ENCODE measurements at regions not wholly inside any gene's neighbourhood (a gene's known extent, or its start where the extent isn't known, plus 50 kb on each side); places are given as distances from the start of the nearest gene placed in this dataset.

DNA sequence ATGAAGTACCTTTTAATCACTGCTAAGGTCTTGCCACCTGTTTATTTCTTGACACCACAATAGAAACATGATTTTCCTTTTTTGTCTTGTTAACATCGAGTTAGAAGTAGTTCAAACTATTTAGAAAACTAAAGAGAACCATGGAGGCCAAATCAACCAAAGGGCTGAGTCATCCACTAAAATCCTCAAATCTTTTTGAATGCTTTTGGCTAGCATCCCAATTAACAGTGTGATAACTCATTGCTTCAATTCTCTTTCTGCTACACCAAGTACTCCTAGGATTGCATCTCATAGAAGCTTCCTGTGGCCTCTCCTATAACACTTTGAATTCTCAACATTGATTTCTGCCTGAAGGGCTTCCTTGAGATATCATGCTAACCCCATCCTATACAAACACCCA, 159.9 kb upstream of the MMADHC start:
- Histone ChIP-seq H3K4me3 (no peak overlapping the region), H3K27me3 (ENCODE audit: control insufficient read depth in 2 of 2, insufficient read depth in 2 of 2, low read length in 2 of 2) (no peaks in the 10 kb centered on the region), H3K79me2 (ENCODE audit: control insufficient read depth, insufficient read depth, low read length) (no peaks in the 10 kb centered on the region), H3K9me3 (replicated peaks; ENCODE audit: control insufficient read depth, insufficient read depth, low read depth, low read length) (no peaks in the 10 kb centered on the region), H3K9ac (ENCODE audit: insufficient read depth in 1 of 2, low read depth in 2 of 2, low read length in 2 of 2) (no peak overlapping the region), H3K4me2 (ENCODE audit: insufficient read depth, low read length) (no peak overlapping the region), H2AFZ (ENCODE audit: low read depth, low read length) (no peak overlapping the region), H3K36me3 (ENCODE audit: control insufficient read depth, insufficient read depth, low read length) (no peaks in the 10 kb centered on the region), H4K20me1 (replicated peaks; ENCODE audit: control insufficient read depth, insufficient read depth, low read length) (no peaks in the 10 kb centered on the region), H3K4me1 (replicated peaks in 1 of 2; ENCODE audit: control insufficient read depth in 2 of 2, insufficient read depth in 2 of 2, low read length in 2 of 2) (no peaks in the 10 kb centered on the region), H3K27ac (ENCODE audit: extremely low read depth, low read depth, low read length) (no peak overlapping the region), H3K9me1 (ENCODE audit: control insufficient read depth, insufficient read depth, low read length) (no peaks in the 10 kb centered on the region)
- no peak for DNase-seq (ENCODE audit: extremely low read depth in 1 of 4, low spot score in 3 of 4)
- 0% methylated on average over 1 of the region's 1 CpG for WGBS (ENCODE audit: insufficient coverage, low coverage, missing lambda C conversion rate)
- no peak for TF ChIP-seq HDAC6 (IDR thresholded peaks at IDR 0.05; ENCODE audit: low read depth, low read length)
- TF ChIP-seq ZNF445 (CRISPR knock-in tag; IDR thresholded peaks at IDR 0.05; ENCODE audit: low read depth): no peak
- TF ChIP-seq JUND (IDR thresholded peaks at IDR 0.05; ENCODE audit: borderline replicate concordance, low read depth, low read length): no peak
- no peak for TF ChIP-seq JUND (tag; IDR thresholded peaks at IDR 0.05; ENCODE audit: borderline replicate concordance, low read depth, low read length)
- TF ChIP-seq KLF6 (CRISPR knock-in tag; IDR thresholded peaks at IDR 0.05; ENCODE audit: borderline replicate concordance): no peak
- TF ChIP-seq DMBX1 (CRISPR knock-in tag; IDR thresholded peaks at IDR 0.05; ENCODE audit: borderline replicate concordance): no peak
- TF ChIP-seq ZNF668 (CRISPR knock-in tag; IDR thresholded peaks at IDR 0.05): no peak
- no peak for TF ChIP-seq IRF2 (CRISPR knock-in tag; IDR thresholded peaks at IDR 0.05)
- TF ChIP-seq, protein P1, sequence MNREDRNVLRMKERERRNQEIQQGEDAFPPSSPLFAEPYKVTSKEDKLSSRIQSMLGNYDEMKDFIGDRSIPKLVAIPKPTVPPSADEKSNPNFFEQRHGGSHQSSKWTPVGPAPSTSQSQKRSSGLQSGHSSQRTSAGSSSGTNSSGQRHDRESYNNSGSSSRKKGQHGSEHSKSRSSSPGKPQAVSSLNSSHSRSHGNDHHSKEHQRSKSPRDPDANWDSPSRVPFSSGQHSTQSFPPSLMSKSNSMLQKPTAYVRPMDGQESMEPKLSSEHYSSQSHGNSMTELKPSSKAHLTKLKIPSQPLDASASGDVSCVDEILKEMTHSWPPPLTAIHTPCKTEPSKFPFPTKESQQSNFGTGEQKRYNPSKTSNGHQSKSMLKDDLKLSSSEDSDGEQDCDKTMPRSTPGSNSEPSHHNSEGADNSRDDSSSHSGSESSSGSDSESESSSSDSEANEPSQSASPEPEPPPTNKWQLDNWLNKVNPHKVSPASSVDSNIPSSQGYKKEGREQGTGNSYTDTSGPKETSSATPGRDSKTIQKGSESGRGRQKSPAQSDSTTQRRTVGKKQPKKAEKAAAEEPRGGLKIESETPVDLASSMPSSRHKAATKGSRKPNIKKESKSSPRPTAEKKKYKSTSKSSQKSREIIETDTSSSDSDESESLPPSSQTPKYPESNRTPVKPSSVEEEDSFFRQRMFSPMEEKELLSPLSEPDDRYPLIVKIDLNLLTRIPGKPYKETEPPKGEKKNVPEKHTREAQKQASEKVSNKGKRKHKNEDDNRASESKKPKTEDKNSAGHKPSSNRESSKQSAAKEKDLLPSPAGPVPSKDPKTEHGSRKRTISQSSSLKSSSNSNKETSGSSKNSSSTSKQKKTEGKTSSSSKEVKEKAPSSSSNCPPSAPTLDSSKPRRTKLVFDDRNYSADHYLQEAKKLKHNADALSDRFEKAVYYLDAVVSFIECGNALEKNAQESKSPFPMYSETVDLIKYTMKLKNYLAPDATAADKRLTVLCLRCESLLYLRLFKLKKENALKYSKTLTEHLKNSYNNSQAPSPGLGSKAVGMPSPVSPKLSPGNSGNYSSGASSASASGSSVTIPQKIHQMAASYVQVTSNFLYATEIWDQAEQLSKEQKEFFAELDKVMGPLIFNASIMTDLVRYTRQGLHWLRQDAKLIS (CRISPR knock-in tag; IDR thresholded peaks at IDR 0.05): no peak
- TF ChIP-seq CBX8 (IDR thresholded peaks at IDR 0.05; ENCODE audit: borderline replicate concordance, extremely low read depth, low read depth, low read length, poor library complexity, severe bottlenecking): no peak
- TF ChIP-seq ATF7 (IDR thresholded peaks at IDR 0.05): no peak
- TF ChIP-seq, protein P2, sequence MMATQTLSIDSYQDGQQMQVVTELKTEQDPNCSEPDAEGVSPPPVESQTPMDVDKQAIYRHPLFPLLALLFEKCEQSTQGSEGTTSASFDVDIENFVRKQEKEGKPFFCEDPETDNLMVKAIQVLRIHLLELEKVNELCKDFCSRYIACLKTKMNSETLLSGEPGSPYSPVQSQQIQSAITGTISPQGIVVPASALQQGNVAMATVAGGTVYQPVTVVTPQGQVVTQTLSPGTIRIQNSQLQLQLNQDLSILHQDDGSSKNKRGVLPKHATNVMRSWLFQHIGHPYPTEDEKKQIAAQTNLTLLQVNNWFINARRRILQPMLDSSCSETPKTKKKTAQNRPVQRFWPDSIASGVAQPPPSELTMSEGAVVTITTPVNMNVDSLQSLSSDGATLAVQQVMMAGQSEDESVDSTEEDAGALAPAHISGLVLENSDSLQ (IDR thresholded peaks at IDR 0.05): no peak
- no peak for TF ChIP-seq GABPA (tag; conservative IDR thresholded peaks at IDR 0.05; ENCODE audit: low read depth)
- TF ChIP-seq ZFP36 (IDR thresholded peaks at IDR 0.05; ENCODE audit: low read depth, low read length, partially characterized antibody): no peak
- no peak for TF ChIP-seq RCOR1 (IDR thresholded peaks at IDR 0.05; ENCODE audit: borderline replicate concordance in 1 of 2, low read depth in 2 of 2, low read length in 2 of 2)
- TF ChIP-seq CXXC5 (CRISPR knock-in tag; IDR thresholded peaks at IDR 0.05): no peak
- no peak for TF ChIP-seq FOXK1 (CRISPR knock-in tag; IDR thresholded peaks at IDR 0.05; ENCODE audit: borderline replicate concordance)
- no peak for TF ChIP-seq SRSF7 (optimal IDR thresholded peaks at IDR 0.05; ENCODE audit: low read depth, low read length)
- ATAC-seq: no peak
- POLR2A ChIA-PET: no interaction called here
- in situ Hi-C loops (cut with MboI): no loop called here
- no TSS peak for BruUV-seq (replicated peaks)
- FAIRE-seq: no peak
- CTCF ChIA-PET (ENCODE audit: low intra/inter-chr PET ratio): no interaction called here
- intact Hi-C loops (cut with micrococcal nuclease): no loop called here

All from K562 (cell line).